ENCODE measurements at regions not wholly inside any gene's neighbourhood (a gene's known extent, or its start where the extent isn't known, plus 50 kb on each side); places are given as distances from the start of the nearest gene placed in this dataset.

DNA sequence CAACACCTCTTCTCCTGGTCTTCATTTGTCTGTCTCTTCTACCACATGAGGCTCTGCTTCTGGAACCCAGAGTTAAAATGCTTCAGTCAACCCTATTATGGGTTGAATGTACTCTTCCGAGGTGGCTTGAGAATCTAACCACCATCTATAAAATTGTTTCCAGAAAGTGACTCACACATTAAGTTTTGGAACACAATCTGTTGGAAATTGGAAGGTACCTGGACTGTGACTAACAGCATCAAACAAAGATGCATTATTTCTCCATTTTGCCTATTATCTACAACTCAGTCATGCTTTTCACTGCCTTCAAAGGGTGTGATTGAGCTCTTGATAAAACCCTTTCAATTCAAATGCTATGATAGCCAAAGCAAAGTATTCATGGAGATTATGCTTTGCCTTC, 499.0 kb upstream of the SEMA6D start:
- Histone ChIP-seq H3K9me3 (ENCODE audit: control extremely low read depth in 1 of 3, control insufficient read depth in 2 of 3, insufficient read depth in 1 of 3, low read length in 2 of 3) (no peaks in the 10 kb centered on the region), H4K20me1 (ENCODE audit: control insufficient read depth, insufficient read depth, low read length, poor library complexity, severe bottlenecking) (no peaks in the 10 kb centered on the region), H3K4me2 (replicated peaks; ENCODE audit: low read depth, low read length, poor library complexity, severe bottlenecking) (no peak overlapping the region), H2AFZ (ENCODE audit: insufficient read depth, low read depth, low read length, poor library complexity, severe bottlenecking) (no peak overlapping the region), H3K9ac (ENCODE audit: low read length) (no peak overlapping the region), H3K27ac (ENCODE audit: low read length in 2 of 2) (no peak overlapping the region), H3K4me1 (ENCODE audit: control insufficient read depth in 2 of 2, insufficient read depth in 2 of 2, low read length in 2 of 2) (no peaks in the 10 kb centered on the region), H3K27me3 (replicated peaks in 1 of 4; ENCODE audit: control extremely low read depth in 1 of 4, control insufficient read depth in 3 of 4, insufficient read depth in 4 of 4, low read length in 3 of 4) (no peaks in the 10 kb centered on the region), H3K36me3 (replicated peaks in 1 of 2; ENCODE audit: control extremely low read depth in 1 of 2, control insufficient read depth in 1 of 2, extremely low read depth in 1 of 2, insufficient read depth in 2 of 2, low read length in 1 of 2) (no peaks in the 10 kb centered on the region), H3K79me2 (ENCODE audit: control insufficient read depth, insufficient read depth, low read length) (no peaks in the 10 kb centered on the region), H3K4me3 (ENCODE audit: control extremely low read depth in 1 of 5, extremely low read depth in 1 of 5, insufficient read depth in 1 of 5, low read depth in 2 of 5, low read length in 4 of 5) (no peak overlapping the region)
- H3K9me3 Mint-ChIP-seq (ENCODE audit: insufficient read depth), result no peaks in the 10 kb centered on the region
- no peak overlapping the region for H3K27ac Mint-ChIP-seq
- TF ChIP-seq, protein P1, sequence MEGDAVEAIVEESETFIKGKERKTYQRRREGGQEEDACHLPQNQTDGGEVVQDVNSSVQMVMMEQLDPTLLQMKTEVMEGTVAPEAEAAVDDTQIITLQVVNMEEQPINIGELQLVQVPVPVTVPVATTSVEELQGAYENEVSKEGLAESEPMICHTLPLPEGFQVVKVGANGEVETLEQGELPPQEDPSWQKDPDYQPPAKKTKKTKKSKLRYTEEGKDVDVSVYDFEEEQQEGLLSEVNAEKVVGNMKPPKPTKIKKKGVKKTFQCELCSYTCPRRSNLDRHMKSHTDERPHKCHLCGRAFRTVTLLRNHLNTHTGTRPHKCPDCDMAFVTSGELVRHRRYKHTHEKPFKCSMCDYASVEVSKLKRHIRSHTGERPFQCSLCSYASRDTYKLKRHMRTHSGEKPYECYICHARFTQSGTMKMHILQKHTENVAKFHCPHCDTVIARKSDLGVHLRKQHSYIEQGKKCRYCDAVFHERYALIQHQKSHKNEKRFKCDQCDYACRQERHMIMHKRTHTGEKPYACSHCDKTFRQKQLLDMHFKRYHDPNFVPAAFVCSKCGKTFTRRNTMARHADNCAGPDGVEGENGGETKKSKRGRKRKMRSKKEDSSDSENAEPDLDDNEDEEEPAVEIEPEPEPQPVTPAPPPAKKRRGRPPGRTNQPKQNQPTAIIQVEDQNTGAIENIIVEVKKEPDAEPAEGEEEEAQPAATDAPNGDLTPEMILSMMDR (IDR thresholded peaks at IDR 0.05), result no peak
- TF ChIP-seq EZH2 (IDR thresholded peaks at IDR 0.05; ENCODE audit: borderline replicate concordance, insufficient read depth, low read depth, low read length, poor library complexity, severe bottlenecking), result no peak
- intact Hi-C loops (cut with micrococcal nuclease), result no loop called here
- CTCF ChIA-PET, result no interaction called here
- no peak for DNase-seq
- H3K4me3 Mint-ChIP-seq, result no peak overlapping the region
- H3K27me3 Mint-ChIP-seq, result no peaks in the 10 kb centered on the region
- H3K4me1 Mint-ChIP-seq, result no peaks in the 10 kb centered on the region
- no CpG with 5 or more reads among the region's 1 CpG for WGBS (ENCODE audit: insufficient coverage)
- POLR2A ChIA-PET, result no interaction called here
- no peak for ATAC-seq (ENCODE audit: low read depth)

DNA sequence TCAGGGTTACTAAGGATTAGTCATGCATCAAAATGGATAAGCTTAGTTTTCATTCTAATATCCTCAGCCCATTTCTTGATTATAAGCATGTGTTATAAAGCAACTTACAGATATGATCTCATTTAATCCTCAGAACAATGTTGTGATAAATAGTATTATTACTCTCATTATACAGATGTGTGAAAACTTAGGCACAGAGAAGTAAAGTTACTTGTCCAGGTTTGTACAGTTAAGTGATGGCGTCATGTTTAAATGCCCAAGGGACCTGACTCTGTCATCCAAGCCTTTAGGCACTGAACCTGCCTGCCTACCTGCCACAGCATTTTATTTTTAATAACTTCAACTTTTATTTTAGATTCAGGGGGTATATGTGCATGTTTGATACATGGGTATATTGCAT, 472.9 kb upstream of the SEMA6D start:
- no peaks in the 10 kb centered on the region for H4K20me1 ChIP-seq (ENCODE audit: control insufficient read depth, insufficient read depth, low read length, poor library complexity, severe bottlenecking)
- H3K4me2 ChIP-seq (replicated peaks; ENCODE audit: low read depth, low read length, poor library complexity, severe bottlenecking), result no peak overlapping the region
- Mint-ChIP-seq H3K27ac (no peak overlapping the region), H3K27me3 (no peaks in the 10 kb centered on the region), H3K9me3 (ENCODE audit: insufficient read depth) (no peaks in the 10 kb centered on the region), H3K4me3 (no peak overlapping the region), H3K4me1 (no peaks in the 10 kb centered on the region)
- ATAC-seq (ENCODE audit: low read depth), result no peak
- H3K36me3 ChIP-seq (replicated peaks in 1 of 2; ENCODE audit: control extremely low read depth in 1 of 2, control insufficient read depth in 1 of 2, extremely low read depth in 1 of 2, insufficient read depth in 2 of 2, low read length in 1 of 2), result no peaks in the 10 kb centered on the region
- no peaks in the 10 kb centered on the region for H3K9me3 ChIP-seq (ENCODE audit: control extremely low read depth in 1 of 3, control insufficient read depth in 2 of 3, insufficient read depth in 1 of 3, low read length in 2 of 3)
- H3K4me3 ChIP-seq (ENCODE audit: control extremely low read depth in 1 of 5, extremely low read depth in 1 of 5, insufficient read depth in 1 of 5, low read depth in 2 of 5, low read length in 4 of 5), result no peak overlapping the region
- H2AFZ ChIP-seq (ENCODE audit: insufficient read depth, low read depth, low read length, poor library complexity, severe bottlenecking), result no peak overlapping the region
- WGBS (ENCODE audit: insufficient coverage), result no CpG with 5 or more reads among the region's 1 CpG
- no peaks in the 10 kb centered on the region for H3K4me1 ChIP-seq (ENCODE audit: control insufficient read depth in 2 of 2, insufficient read depth in 2 of 2, low read length in 2 of 2)
- ChIA-PET POLR2A (no interaction called here), CTCF (interaction anchor here (1.2 kb wide), 1 partner anchor 8 kb away, joined by 3 read pairs; no protein-coding TSS in a partner anchor)
- no peak overlapping the region for H3K9ac ChIP-seq (ENCODE audit: low read length)
- H3K27me3 ChIP-seq (replicated peaks in 1 of 4; ENCODE audit: control extremely low read depth in 1 of 4, control insufficient read depth in 3 of 4, insufficient read depth in 4 of 4, low read length in 3 of 4), result no peaks in the 10 kb centered on the region
- no peak overlapping the region for H3K27ac ChIP-seq (ENCODE audit: low read length in 2 of 2)
- no peak for TF ChIP-seq EZH2 (IDR thresholded peaks at IDR 0.05; ENCODE audit: borderline replicate concordance, insufficient read depth, low read depth, low read length, poor library complexity, severe bottlenecking)
- TF ChIP-seq, protein P1 (IDR thresholded peaks at IDR 0.05), result no peak
- intact Hi-C loops (cut with micrococcal nuclease), result no loop called here
- DNase-seq, result no peak
- no peaks in the 10 kb centered on the region for H3K79me2 ChIP-seq (ENCODE audit: control insufficient read depth, insufficient read depth, low read length)

All from B cell (primary cell).